ENCODE measurements at regions not wholly inside any gene's neighbourhood (a gene's known extent, or its start where the extent isn't known, plus 50 kb on each side); places are given as distances from the start of the nearest gene placed in this dataset.

- no peak overlapping the region for H3K27ac ChIP-seq (ENCODE audit: low read depth in 2 of 2, low read length in 2 of 2)
- intact Hi-C loops (cut with DNase I) = no loop called here
- H3K9ac ChIP-seq (ENCODE audit: low read length in 3 of 3) = no peak overlapping the region
- FAIRE-seq (no peak), DNase-seq (no peak)
- no peak for TF ChIP-seq CTCF (IDR thresholded peaks at IDR 0.05; ENCODE audit: borderline replicate concordance, extremely low read depth, insufficient read depth)
- no peaks in the 10 kb centered on the region for H3K36me3 ChIP-seq (ENCODE audit: control insufficient read depth in 2 of 3, insufficient read depth in 3 of 3, low read length in 3 of 3)
- H3K9me3 ChIP-seq (ENCODE audit: control insufficient read depth in 2 of 3, insufficient read depth in 1 of 3, low read length in 3 of 3) = no peaks in the 10 kb centered on the region
- H3K4me3 ChIP-seq (ENCODE audit: low read length in 3 of 3) = no peak overlapping the region
- H3K27me3 ChIP-seq (ENCODE audit: control insufficient read depth, insufficient read depth, low read length) = no peaks in the 10 kb centered on the region
- H3K4me1 ChIP-seq (ENCODE audit: control insufficient read depth in 2 of 3, insufficient read depth in 2 of 3, low read depth in 1 of 3, low read length in 3 of 3) = no peaks in the 10 kb centered on the region
These were observed 63.6 kb upstream of the SH3RF1 start for GRCh38 chr4:169334335-169334734.

- Histone ChIP-seq H3K9me3 (ENCODE audit: control insufficient read depth in 2 of 3, insufficient read depth in 1 of 3, low read length in 3 of 3) (no peaks in the 10 kb centered on the region), H3K9ac (ENCODE audit: low read length in 3 of 3) (no peak overlapping the region), H3K27me3 (ENCODE audit: control insufficient read depth, insufficient read depth, low read length) (no peaks in the 10 kb centered on the region), H3K36me3 (ENCODE audit: control insufficient read depth in 2 of 3, insufficient read depth in 3 of 3, low read length in 3 of 3) (no peaks in the 10 kb centered on the region), H3K4me1 (ENCODE audit: control insufficient read depth in 2 of 3, insufficient read depth in 2 of 3, low read depth in 1 of 3, low read length in 3 of 3) (no peaks in the 10 kb centered on the region), H3K27ac (ENCODE audit: low read depth in 2 of 2, low read length in 2 of 2) (no peak overlapping the region), H3K4me3 (ENCODE audit: low read length in 3 of 3) (no peak overlapping the region)
- intact Hi-C loops (cut with DNase I) = no loop called here
- TF ChIP-seq CTCF (IDR thresholded peaks at IDR 0.05; ENCODE audit: borderline replicate concordance, extremely low read depth, insufficient read depth) = no peak
- FAIRE-seq = no peak
- no peak for DNase-seq
These were observed 62.5 kb upstream of the SH3RF1 start for GRCh38 chr4:169333265-169333664.

- Histone ChIP-seq H3K4me1 (ENCODE audit: control insufficient read depth in 2 of 3, insufficient read depth in 2 of 3, low read depth in 1 of 3, low read length in 3 of 3) (no peaks in the 10 kb centered on the region), H3K27ac (ENCODE audit: low read depth in 2 of 2, low read length in 2 of 2) (no peak overlapping the region), H3K36me3 (ENCODE audit: control insufficient read depth in 2 of 3, insufficient read depth in 3 of 3, low read length in 3 of 3) (no peaks in the 10 kb centered on the region), H3K9ac (ENCODE audit: low read length in 3 of 3) (no peak overlapping the region), H3K4me3 (ENCODE audit: low read length in 3 of 3) (no peak overlapping the region), H3K27me3 (ENCODE audit: control insufficient read depth, insufficient read depth, low read length) (no peaks in the 10 kb centered on the region), H3K9me3 (ENCODE audit: control insufficient read depth in 2 of 3, insufficient read depth in 1 of 3, low read length in 3 of 3) (no peaks in the 10 kb centered on the region)
- FAIRE-seq (no peak), DNase-seq (no peak)
- intact Hi-C loops (cut with DNase I) = no loop called here
- no peak for TF ChIP-seq CTCF (IDR thresholded peaks at IDR 0.05; ENCODE audit: borderline replicate concordance, extremely low read depth, insufficient read depth)
These were observed 61.8 kb upstream of the SH3RF1 start for GRCh38 chr4:169332583-169332982.

- no peak for TF ChIP-seq CTCF (IDR thresholded peaks at IDR 0.05; ENCODE audit: borderline replicate concordance, extremely low read depth, insufficient read depth)
- Histone ChIP-seq H3K9ac (ENCODE audit: low read length in 3 of 3) (no peak overlapping the region), H3K9me3 (ENCODE audit: control insufficient read depth in 2 of 3, insufficient read depth in 1 of 3, low read length in 3 of 3) (no peaks in the 10 kb centered on the region), H3K27me3 (ENCODE audit: control insufficient read depth, insufficient read depth, low read length) (no peaks in the 10 kb centered on the region), H3K4me3 (ENCODE audit: low read length in 3 of 3) (no peak overlapping the region), H3K36me3 (ENCODE audit: control insufficient read depth in 2 of 3, insufficient read depth in 3 of 3, low read length in 3 of 3) (no peaks in the 10 kb centered on the region), H3K4me1 (ENCODE audit: control insufficient read depth in 2 of 3, insufficient read depth in 2 of 3, low read depth in 1 of 3, low read length in 3 of 3) (no peaks in the 10 kb centered on the region), H3K27ac (ENCODE audit: low read depth in 2 of 2, low read length in 2 of 2) (no peak overlapping the region)
- no peak for DNase-seq
- intact Hi-C loops (cut with DNase I) = no loop called here
- FAIRE-seq = no peak
These were observed 60.1 kb upstream of the SH3RF1 start for GRCh38 chr4:169330811-169331210.

All from kidney (tissue), 13 donors.